Prostate gland (tissue), 2 donors: ENCODE measurements at regions not wholly inside any gene's neighbourhood (a gene's known extent, or its start where the extent isn't known, plus 50 kb on each side); places are given as distances from the start of the nearest gene placed in this dataset.
"Not testable (repeated sequence)": the region's sequence is repeated elsewhere in the genome, so short reads cannot be mapped to it uniquely, and the experiment has no call there.

Source experiments
- DNase-seq: peaks from one replicate; pipeline ENCODE4 v3.0.0-alpha.2; 2019; ENCODE audit warnings: low spot score
- H3K27ac ChIP-seq, 2 donors: fragments of 200-600 bp; sonication (generic); 2 replicates each; pipeline ENCODE4 v1.5.1; 2017 to 2019
- H3K27me3 ChIP-seq: fragments of 200-600 bp; sonication (generic); replicated peaks from 2 replicates; pipeline ENCODE4 v1.5.1; 2019; ENCODE audit not compliant: insufficient read depth
- H3K36me3 ChIP-seq, 2 donors: fragments of 200-600 bp; sonication (generic); 1 replicate in 1 of 2; 2 replicates in 1 of 2; pipeline versions ENCODE4 v1.5.1 to v1.8.1; 2017 to 2019
- H3K4me1 ChIP-seq: fragments of 200-600 bp; sonication (generic); replicated peaks from 2 replicates; pipeline ENCODE4 v1.5.1; 2019
- H3K4me3 ChIP-seq, 2 donors: fragments of 200-600 bp; sonication (generic); 2 replicates each; pipeline ENCODE4 v1.5.1; 2017 to 2019
- H3K9me3 ChIP-seq: fragments of 200-600 bp; sonication (generic); 2 replicates; pipeline ENCODE4 v1.5.1; 2017
- POLR2A ChIP-seq: fragments of 450-650 bp; IDR thresholded peaks from one replicate; pipeline ENCODE4 v1.6.1; 2016; ENCODE audit warnings: antibody characterized with exemption, mild to moderate bottlenecking
- POLR2AphosphoS5 ChIP-seq: sonication (generic); formaldehyde crosslinking; IDR thresholded peaks from one replicate; pipeline ENCODE4 v1.6.1; 2017; ENCODE audit warnings: antibody characterized with exemption
- WGBS: methylation state at CpG from one replicate; pipeline ENCODE4 v1.1.5; 2018; 5-methylcytosine and 5-hydroxymethylcytosine counted together
- intact Hi-C: fragments of 100-400 bp; cut with DNase I; formaldehyde crosslinking; loops from one replicate; pipeline ENCODE4 v1.14.2; 2022
- TF ChIP-seq, protein P1 (sequence below), 4 experiments: fragments of 200-600 bp in 2 of 4; fragments of 450-650 bp in 2 of 4; sonication (generic) in 2 of 4; IDR thresholded peaks; 1 replicate in 3 of 4; 2 replicates in 1 of 4; pipeline ENCODE4 v1.5.1; 2016 to 2019; ENCODE audit warnings: antibody characterized with exemption in 4 of 4, mild to moderate bottlenecking in 2 of 4, moderate library complexity in 2 of 4

GRCh38 chr12:83933615-83934014, 979.0 kb downstream of the SLC6A15 start:
- Histone ChIP-seq H3K4me1 (no peaks in the 10 kb centered on the region), H3K36me3 (no peaks in the 10 kb centered on the region), H3K9me3 (no peaks in the 10 kb centered on the region), H3K27ac (no peak overlapping the region), H3K27me3 (no peaks in the 10 kb centered on the region), H3K4me3 (no peak overlapping the region)
- no peak for DNase-seq
- intact Hi-C loops = no loop called here
- TF ChIP-seq POLR2AphosphoS5 = no peak
- TF ChIP-seq, protein P1, sequence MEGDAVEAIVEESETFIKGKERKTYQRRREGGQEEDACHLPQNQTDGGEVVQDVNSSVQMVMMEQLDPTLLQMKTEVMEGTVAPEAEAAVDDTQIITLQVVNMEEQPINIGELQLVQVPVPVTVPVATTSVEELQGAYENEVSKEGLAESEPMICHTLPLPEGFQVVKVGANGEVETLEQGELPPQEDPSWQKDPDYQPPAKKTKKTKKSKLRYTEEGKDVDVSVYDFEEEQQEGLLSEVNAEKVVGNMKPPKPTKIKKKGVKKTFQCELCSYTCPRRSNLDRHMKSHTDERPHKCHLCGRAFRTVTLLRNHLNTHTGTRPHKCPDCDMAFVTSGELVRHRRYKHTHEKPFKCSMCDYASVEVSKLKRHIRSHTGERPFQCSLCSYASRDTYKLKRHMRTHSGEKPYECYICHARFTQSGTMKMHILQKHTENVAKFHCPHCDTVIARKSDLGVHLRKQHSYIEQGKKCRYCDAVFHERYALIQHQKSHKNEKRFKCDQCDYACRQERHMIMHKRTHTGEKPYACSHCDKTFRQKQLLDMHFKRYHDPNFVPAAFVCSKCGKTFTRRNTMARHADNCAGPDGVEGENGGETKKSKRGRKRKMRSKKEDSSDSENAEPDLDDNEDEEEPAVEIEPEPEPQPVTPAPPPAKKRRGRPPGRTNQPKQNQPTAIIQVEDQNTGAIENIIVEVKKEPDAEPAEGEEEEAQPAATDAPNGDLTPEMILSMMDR (IDR thresholded peaks at IDR 0.05) = no peak
- no peak for TF ChIP-seq POLR2A

GRCh38 chr12:83932011-83932410, 980.6 kb downstream of the SLC6A15 start:
- no peaks in the 10 kb centered on the region for H3K9me3 ChIP-seq
- H3K27ac ChIP-seq = no peak overlapping the region
- no peak for DNase-seq
- no peaks in the 10 kb centered on the region for H3K36me3 ChIP-seq
- no peaks in the 10 kb centered on the region for H3K27me3 ChIP-seq
- TF ChIP-seq POLR2A (no peak), POLR2AphosphoS5 (no peak)
- TF ChIP-seq, protein P1 (IDR thresholded peaks at IDR 0.05) = no peak
- WGBS = 52% methylated on average over 4 of the region's 4 CpGs
- intact Hi-C loops = no loop called here
- no peak overlapping the region for H3K4me3 ChIP-seq
- no peaks in the 10 kb centered on the region for H3K4me1 ChIP-seq

DNA sequence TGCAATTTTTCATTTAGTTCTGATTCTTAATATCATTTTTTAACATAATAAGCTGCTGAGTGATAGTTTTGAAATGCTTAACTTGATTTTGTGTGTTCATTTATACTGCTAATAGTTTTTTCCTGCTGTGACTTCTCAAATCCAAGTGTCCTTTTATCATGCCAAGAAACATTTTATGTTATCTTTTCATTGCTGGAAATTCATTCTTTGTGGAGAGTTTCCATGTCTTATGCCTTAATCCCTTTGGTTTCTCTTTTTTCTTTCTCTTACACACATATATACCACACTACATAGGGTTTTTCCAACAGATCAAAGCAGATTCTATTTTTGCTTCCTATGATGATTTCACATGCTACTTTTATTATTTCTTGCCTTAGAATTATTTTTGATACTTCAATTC, 981.1 kb downstream of the SLC6A15 start:
- TF ChIP-seq, protein P1 (IDR thresholded peaks at IDR 0.05) = no peak
- TF ChIP-seq POLR2AphosphoS5 (no peak), POLR2A (no peak)
- no peak for DNase-seq
- intact Hi-C loops = no loop called here

GRCh38 chr12:83929792-83930191, 982.8 kb downstream of the SLC6A15 start:
- WGBS = 92% methylated on average over 13 of the region's 13 CpGs
- H3K36me3 ChIP-seq, intact Hi-C loops, H3K4me1 ChIP-seq, H3K9me3 ChIP-seq, H3K27ac ChIP-seq, DNase-seq, H3K27me3 ChIP-seq, H3K4me3 ChIP-seq: not testable (repeated sequence)

More for the DNA sequence above, 981.1 kb downstream of the SLC6A15 start:
- no peak overlapping the region for H3K4me3 ChIP-seq
- no peaks in the 10 kb centered on the region for H3K27me3 ChIP-seq
- H3K4me1 ChIP-seq = no peaks in the 10 kb centered on the region
- H3K9me3 ChIP-seq = no peaks in the 10 kb centered on the region
- no peak overlapping the region for H3K27ac ChIP-seq
- no peaks in the 10 kb centered on the region for H3K36me3 ChIP-seq

GRCh38 chr12:83920821-83921547, 991.6 kb downstream of the SLC6A15 start:
- no peaks in the 10 kb centered on the region for H3K27me3 ChIP-seq
- H3K27ac ChIP-seq = no peak overlapping the region
- intact Hi-C loops = no loop called here
- no peak overlapping the region for H3K4me3 ChIP-seq
- TF ChIP-seq POLR2A (no peak), POLR2AphosphoS5 (no peak)
- TF ChIP-seq, protein P1 (IDR thresholded peaks at IDR 0.05) = no peak
- no peaks in the 10 kb centered on the region for H3K4me1 ChIP-seq
- no peak for DNase-seq
- H3K9me3 ChIP-seq = no peaks in the 10 kb centered on the region
- no peaks in the 10 kb centered on the region for H3K36me3 ChIP-seq
- WGBS = 75% methylated on average over 2 of the region's 2 CpGs
